HG02981 (cell line): ENCODE measurements at regions not wholly inside any gene's neighbourhood (a gene's known extent, or its start where the extent isn't known, plus 50 kb on each side); places are given as distances from the start of the nearest gene placed in this dataset.
"Not testable (repeated sequence)": the region's sequence is repeated elsewhere in the genome, so short reads cannot be mapped to it uniquely, and the experiment has no call there.

ENCODE experiments used
- ATAC-seq: cut with Tn5 transposase; IDR thresholded peaks from one replicate; pipeline ENCODE4 v1.9.1; 2021; ENCODE audit warnings: mild to moderate bottlenecking, moderate library complexity; ENCODE audit not compliant: unreplicated experiment

DNA sequence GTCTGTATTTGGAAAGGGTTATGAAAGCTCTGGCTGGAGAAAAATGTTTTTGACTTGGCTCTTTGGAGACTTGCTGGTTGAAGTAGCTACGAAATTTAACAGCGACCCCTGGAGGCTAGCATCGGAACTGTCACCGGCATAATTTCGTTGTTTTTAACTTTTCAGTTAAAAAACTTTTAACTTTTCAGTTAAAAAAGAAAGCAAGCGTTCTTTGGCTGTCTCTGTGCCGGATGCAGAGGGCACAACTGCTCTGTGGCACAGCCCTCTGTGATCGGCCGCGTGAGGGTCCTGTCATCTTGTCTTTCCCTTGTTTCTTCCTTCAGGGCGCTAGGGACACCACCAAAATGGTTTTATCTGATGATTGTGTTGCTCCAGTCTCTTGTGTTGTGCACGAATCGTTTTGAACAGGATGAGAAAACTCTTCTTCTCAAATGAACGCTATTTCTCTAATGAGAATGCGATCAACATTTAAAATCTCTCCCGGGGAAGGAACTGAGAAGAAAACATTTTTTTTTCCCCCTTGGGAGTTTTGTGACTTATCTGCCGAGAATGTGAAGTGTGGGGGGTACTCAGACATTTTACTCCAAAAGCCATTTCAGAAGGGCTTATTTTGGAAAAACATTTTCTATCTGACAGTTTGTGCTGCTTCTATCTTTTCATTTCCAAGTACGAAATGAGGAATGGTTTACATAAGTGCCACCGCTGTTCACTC is 57.1 kb downstream of the ADCYAP1 start:
- ATAC-seq = no peak

DNA sequence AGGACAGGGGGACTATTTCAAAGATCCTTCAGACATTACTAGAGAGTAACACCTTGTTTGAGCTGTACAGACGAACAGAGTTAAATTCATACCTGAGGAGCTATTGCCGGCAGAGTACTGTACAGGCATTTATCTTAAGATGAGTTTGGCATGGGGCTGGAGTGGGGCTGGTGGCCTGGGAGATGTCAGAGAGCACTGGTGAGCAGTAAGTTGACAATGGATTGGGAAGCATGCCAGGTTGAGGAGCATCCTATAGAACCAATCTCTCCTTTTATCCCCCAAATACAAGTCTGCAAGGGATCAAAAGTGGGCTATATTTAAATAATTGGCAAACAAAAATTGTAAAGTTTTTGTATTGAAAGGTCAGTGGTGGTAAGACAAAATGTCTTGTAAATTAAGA is 58.6 kb downstream of the ADCYAP1 start:
- ATAC-seq = no peak

DNA sequence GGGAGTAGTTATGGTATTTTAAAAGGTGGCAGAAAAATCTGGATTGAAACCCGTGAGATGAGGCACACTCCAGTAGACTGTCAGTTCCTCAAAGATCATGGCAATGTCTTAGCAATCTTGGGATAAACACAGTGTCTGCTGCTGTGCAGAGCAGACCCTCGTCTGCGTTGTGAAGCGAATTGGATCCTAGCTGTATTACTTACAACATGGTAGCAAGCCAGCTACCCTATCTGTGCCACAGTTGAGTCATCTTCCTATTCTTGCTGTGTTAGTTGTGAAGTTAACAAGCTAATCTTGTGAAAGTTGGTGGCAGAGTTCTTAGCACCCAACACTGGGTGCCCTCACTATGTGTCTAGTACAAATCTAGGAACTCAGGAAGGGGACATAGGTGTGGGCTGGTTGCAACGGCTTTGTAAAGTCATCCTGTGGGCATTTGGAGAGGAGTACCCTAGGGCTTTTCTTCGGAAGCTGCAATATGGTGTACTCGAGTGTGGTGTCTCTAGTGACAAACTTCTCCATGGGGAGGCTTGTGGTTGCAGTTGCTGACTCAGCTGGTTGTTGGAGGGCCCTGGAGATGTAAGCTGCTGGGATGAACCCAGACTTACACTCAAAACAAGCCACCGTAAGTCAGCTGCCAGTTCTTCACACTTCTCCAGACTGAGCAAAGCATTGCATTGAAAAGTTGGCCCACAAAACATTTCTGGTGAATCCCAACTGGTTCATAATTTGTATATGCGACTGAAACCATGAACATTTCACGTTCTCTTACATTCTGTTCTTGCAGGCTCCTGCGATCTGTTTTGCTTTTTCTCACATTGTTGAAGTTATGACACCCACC is 61.5 kb downstream of the ADCYAP1 start:
- ATAC-seq = no peak

DNA sequence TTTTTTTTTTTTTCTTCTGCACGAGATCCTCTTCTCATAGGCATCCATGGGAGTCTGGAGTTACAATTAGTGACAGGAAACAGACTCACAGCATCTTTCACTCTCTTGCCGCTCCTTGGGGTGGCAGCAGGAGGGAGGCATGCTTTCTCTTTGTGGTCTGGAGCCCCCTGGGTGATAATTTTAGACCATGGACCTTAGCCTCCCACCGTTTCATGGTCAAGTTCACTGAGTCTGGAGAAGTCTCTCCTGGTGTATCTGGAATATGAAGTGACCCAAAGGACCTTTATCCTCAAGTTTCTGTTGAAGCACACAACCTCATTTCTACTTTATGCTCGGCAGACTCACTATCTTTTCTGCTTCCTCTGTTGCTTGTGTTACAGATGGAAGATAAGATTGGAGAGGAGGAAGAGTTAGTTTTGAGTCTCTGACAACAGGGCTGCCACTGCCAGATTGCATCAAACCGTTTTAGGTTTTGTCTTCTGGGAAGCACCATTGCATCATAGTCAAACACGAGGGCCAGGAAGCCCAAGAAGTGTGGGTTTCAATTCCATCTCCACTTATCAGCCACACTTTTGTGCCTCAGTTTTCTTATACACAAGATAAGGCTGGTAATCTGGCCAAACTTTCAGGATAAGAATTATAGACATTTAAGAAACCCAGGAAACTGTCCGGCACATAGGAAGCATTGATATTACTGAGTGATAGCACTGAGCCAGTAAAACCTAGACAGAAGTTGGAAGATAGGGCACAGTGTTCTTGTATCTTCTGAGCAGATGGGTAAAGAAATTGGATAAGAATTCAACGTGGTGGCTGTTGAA is 62.3 kb downstream of the ADCYAP1 start:
- ATAC-seq = no peak

DNA sequence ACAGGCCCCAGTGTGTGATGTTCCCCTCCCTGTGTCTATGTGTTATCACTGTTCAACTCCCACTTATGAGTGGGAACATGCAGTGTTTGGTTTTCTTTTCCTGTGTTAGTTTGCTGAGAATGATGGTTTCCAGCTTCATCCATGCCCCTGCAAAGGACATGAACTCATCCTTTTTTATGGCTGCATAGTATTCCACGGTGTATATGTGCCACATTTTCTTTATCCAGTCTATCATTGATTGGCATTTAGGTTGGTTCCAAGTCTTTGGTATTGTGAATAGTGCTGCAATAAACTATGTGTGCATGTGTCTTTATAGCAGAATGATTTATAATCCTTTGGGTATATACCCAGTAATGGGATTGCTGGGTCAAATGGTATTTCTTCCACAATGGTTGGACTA is 64.2 kb downstream of the ADCYAP1 start:
- ATAC-seq = not testable (repeated sequence)

DNA sequence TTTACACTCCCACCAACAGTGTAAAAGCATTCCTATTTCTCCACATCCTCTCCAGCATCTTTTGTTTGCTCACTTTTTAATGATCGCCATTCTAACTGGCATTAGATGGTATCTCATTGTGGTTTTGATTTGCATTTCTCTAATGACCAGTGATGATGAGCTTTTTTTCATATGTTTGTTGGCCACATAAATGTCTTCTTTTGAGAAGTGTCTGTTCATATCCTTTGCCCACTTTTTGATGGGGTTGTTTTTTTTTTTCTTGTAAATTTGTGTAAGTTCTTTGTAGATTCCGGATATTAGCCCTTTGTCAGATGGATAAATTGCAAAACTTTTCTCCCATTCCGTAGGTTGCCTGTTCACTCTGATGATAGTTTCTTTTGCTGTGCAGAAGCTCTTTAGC is 64.6 kb downstream of the ADCYAP1 start:
- ATAC-seq = not testable (repeated sequence)

DNA sequence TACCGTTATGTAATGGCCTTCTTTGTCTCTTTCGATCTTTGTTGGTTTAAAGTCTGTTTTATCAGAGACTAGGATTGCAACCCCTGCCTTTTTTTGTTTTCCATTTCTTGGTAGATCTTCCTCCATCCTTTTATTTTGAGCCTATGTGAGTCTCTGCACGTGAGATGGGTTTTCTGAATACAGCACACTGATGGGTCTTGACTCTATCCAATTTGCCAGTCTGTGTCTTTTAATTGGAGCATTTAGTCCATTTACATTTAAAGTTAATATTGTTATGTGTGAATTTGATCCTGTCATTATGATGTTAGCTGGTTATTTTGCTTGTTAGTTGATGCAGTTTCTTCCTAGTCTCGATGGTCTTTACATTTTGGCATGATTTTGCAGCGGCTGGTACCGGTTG is 69.9 kb downstream of the ADCYAP1 start:
- not testable (repeated sequence) for ATAC-seq

DNA sequence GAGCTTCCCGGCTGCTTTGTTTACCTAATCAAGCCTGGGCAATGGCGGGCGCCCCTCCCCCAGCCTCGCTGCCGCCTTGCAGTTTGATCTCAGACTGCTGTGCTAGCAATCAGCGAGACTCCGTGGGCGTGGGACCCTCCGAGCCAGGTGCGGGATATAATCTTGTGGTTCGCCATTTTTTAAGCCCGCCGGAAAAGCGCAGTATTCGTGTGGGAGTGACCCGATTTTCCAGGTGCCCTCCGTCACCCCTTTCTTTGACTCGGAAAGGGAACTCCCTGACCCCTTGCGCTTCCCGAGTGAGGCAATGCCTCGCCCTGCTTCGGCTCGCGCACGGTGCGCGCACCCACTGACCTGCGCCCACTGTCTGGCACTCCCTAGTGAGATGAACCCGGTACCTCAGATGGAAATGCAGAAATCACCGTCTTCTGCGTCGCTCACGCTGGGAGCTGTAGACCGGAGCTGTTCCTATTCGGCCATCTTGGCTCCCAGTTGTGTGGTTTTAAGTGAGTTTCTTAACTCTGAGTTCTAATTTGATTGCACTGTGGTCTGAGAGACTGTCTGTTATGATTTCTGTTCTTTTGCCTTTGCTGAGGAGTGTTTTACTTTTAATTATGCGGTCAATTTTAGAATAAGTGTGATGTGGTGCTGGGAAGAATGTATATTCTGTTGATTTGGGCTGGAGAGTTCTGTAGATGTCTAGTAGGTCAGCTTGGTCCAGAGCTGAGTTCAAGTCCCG is 71.9 kb downstream of the ADCYAP1 start:
- ATAC-seq = not testable (repeated sequence)

DNA sequence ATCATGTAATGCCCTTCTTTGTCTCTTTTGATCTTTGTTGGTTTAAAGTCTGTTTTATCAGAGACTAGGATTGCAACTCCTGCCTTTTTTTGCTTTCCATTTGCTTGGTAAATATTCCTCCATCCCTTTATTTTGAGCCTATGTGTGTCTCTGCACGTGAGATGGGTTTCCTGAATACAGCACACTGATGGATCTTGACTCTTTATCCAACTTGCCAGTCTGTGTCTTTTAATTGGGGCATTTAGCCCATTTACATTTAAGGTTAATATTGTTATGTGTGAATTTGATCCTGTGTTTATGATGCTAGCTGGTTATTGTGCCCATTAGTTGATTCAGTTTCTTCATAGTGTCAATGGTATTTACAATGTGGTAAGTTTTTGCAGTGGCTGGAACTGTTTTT is 72.7 kb downstream of the ADCYAP1 start:
- ATAC-seq = not testable (repeated sequence)

DNA sequence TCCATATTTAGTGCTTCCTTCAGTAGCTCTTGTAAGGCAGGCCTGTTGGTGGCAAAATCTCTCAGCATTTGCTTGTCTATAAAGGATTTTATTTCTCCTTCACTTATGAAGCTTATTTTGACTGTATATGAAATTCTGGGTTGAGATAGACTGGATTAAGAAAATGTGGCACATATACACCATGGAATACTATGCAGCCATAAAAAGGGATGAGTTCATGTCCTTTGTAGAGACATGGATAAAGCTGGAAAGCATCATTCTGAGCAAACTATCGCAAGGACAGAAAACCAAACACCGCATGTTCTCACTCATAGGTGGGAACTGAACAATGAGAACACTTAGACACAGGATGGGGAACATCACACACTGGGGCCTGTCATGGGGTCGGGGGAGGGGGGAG is 73.1 kb downstream of the ADCYAP1 start:
- ATAC-seq = not testable (repeated sequence)

DNA sequence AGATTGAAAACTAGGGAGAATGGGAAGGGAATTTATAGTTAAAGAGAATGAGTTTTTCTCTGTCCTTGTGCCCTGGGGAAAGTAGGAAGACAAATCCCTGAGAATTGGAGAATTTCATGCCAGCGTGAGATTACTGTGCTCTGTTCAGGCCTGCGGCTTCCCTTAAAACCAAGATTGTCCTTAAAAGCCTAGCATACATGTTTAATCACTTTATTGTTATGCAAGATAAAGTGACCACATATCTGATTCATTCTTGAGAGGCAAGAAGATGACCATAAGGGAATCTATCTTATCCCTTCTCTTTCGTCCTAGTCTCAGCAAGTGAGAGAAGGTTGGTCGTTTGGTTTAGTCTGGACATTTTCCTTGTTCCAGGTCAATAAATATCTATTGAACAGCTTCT is 75.9 kb downstream of the ADCYAP1 start:
- no peak for ATAC-seq

DNA sequence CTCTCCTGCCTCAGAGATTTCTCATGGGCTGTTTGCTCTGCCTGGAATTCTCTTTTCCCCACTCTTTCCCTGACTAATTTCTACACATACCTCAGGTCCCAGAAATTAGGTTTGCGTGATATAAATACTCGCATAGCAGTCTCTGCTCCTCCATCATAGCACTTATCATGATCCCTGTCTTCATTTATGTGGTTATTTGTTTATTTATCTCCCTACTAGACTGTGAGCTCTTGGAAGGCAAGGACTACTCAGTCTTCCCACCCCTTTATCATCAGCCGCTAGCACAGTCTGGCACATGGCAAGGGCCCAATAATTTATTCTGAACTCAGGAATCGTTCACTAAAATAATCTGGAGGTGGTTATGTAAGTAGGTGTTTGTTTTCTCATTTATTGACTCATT is 79.3 kb downstream of the ADCYAP1 start:
- no peak for ATAC-seq

DNA sequence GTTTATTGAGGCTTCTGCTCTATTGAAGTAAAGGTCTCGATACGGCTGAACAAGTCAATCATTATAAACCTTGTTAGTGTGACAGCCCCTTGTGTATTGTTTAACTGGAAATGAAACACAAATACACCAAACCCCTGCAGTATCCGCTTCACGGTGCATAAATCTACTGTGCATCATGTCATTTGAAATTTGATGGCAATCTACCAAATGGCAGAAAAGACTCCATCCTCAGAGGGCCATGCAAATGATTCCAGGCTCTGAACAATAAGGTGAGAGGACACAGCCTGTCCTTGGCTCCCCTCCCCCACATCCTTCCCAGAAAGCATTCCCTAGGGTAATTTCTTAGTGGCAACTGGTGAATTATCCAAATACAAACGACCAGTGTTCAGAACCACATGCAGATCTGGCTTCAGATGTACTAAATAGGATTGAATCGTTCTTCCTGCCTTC is 80.6 kb downstream of the ADCYAP1 start:
- no peak for ATAC-seq

DNA sequence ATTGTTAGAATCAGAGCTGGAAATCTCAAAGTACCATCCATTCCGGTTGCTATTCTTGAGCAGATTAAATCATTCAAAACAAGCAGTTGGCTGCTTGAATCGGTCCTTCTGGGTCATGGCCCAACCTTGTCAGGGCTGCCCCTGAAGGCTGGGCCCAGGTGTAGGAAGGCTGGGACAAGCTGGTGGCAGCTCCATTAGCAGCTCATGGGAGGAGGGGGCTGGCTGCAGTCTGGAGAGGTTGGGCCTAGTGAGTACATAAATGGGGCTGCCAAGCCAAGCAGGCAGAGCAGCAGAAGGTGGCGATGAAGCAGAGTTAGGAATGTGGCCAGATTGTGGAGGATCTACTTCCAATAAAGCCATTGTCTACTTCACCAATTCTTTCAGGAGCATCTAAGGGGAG is 81.4 kb downstream of the ADCYAP1 start:
- ATAC-seq = no peak

DNA sequence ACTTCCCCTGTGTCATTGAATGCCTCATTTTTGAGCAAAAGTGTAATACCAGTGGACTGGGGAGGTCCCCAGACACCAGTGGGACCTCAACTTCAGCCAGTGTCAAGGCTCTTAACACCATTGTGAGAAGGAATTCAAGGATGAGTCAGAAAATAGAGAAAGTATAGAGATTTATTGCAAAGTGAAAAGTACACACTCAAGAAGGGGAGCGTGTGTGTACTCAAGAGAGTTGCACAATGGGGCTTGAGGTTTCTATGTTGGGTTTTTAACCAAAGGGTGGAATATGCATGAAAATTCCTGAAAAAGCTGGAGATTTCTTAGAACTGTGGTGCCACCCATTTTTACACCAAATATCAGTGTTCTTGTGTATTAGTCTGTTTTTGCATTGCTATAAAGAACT is 81.9 kb downstream of the ADCYAP1 start:
- no peak for ATAC-seq

DNA sequence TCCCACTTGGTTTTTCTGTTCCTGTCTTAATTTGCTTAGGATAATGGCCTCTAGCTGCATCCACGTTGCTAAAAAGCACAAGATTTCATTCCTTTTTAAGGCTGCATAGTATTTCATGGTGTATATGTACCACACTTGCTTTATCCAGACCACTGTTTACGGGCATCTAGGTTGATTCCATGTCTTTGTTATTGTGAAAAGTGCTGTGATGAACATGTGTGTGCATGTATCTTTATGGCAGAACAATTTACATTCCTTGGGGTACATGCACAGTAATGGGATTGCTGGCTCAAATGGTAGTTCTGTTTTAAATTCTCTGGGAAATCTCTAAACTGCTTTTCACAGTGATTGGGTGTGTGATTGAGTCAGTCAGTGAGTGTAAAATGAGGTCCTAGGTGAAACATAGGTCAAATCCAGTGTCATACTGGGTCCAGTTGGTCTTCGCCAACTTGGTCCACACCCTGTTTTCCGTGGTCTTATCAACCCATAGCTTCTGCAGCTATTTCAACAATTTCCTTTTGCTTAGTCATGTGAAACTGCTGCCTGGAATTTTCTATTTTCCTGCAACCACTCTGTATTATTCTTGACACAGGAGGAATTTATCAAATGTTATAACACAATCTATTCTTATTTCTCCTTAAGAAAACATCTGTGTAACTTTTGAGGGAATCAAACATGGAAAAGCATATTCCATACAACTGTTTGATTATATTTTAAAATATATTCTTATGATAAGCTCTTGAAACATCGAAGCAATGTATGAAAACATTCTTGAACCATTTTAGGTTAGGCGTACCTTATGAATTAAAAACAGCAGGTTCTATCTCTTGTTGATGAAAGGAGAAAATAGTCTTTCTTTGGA is 82.9 kb downstream of the ADCYAP1 start:
- no peak for ATAC-seq

DNA sequence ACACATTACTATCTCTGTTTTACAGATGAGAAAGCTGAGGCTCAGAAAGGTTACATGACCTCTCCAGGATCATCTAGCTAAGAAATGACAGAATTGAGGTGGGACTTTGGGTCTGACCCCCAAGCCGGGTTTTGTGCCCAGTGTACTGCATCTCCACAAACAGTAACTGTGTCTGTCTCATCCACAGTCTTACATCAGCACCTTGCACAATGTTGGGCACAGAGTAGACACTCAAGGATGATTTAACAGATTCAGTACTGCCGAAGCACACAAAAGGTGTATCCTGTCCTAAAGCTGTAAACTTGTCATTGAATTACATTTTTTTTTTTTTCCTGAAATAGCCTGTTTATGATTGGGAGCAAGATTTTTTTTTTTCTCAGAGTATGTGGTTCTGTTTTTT is 84.8 kb downstream of the ADCYAP1 start:
- ATAC-seq = no peak

DNA sequence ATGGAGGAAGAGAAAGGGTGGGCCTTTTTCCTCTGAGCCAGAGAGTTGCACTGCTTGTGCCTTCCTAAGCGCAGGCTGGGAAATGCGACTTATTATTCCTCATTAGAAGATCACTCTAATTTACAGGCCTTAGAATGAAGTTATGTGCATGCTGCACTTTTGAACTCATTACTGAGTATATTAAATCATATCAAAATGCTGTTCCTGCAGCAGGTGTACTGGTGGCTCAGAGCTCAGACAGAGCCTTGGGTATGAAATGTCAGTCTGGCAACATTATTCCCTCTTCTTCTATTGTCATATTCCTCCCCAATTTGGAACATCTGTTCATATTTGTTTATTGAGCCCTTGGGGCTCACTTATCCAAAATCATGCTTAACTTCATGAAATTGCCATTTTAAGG is 85.5 kb downstream of the ADCYAP1 start:
- ATAC-seq = no peak

DNA sequence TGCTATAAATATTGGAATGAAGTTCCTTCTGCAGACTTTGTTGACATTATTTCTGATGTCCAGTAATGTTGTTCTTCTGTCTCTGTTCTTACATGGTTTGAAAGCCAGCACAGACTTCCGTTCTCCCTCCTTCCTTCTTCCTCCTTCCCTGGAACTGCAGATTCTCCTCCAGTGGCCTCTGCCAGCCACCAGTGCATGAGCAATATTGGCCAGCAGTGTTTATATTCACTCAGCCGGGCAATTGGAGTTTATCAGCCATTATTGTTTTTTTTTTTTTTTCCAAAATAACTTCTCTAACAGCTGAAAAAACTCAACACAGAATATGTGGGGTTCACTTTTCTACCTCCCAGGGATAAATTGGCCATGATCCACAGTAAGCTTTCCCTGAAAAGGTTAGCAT is 86.8 kb downstream of the ADCYAP1 start:
- no peak for ATAC-seq

DNA sequence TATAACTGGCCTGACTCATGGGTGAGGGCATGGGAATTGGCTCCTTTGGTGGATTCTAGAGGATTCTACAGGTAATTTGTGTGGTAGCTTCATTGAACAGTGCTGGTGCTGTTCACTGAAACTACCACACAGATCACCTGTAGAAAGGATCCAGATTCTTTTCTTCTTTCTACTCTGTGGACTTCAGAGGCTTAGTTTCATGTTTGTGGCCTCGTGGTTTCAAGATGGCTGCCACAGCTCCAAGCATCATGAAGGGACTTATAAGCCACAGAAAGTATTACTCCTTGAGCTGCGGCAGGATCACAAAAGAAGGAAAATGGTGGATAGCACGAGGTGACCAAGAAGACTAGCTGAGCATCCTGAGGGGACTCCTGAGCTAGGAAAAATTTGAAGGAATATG is 88.9 kb downstream of the ADCYAP1 start:
- no peak for ATAC-seq
